HG02885 (cell line): ENCODE measurements at regions not wholly inside any gene's neighbourhood (a gene's known extent, or its start where the extent isn't known, plus 50 kb on each side); places are given as distances from the start of the nearest gene placed in this dataset.

Experiments
- ATAC-seq: cut with Tn5 transposase; IDR thresholded peaks from one replicate; pipeline ENCODE4 v1.9.1; 2021; ENCODE audit warnings: mild to moderate bottlenecking; ENCODE audit not compliant: unreplicated experiment, poor library complexity

- no peak for ATAC-seq
Measured at GRCh38 chr15:81555346-81555745, 181.3 kb upstream of the TMC3 start.

DNA sequence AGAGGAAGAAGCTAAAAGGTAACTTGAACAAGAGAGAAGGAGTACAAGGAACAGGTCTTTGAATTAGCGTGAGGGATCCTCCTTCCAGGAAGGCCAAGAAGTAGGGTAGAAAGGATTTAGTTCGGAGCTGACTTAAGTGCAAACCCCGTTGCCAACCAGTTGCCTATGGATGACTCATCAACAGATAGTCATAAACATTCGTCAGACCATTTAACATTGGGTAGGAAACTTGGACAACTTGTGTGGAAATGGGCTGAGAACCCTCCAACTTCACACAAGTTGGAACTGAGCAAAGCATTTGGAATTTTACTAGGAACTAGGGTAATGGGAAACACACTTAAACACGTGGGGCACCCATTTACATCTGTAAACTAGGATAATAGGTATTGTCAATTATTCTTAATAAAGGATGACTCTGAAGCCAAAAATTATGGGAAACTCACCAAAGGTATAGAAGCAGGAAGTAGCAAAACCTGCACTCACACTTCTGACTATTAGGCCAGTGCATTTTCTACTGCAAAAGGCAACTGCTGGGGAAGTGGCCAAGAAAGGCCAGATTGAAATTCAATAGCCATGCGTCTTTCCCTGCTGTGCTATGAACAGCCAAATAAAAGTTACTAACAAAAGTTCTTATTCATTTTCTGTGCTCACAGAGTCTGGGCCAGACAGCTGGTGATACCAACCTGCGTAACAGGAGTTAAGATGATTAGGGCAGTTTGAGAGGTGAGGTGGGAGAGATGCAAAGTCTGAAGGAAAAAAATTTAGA lies 174.5 kb upstream of the TMC3 start:
- ATAC-seq: no peak

- ATAC-seq: no peak
Measured at GRCh38 chr15:81547521-81548132, 173.6 kb upstream of the TMC3 start.

GRCh38 chr15:81544385-81544784 lies 170.4 kb upstream of the TMC3 start:
- no peak for ATAC-seq

GRCh38 chr15:81540909-81541308 lies 166.9 kb upstream of the TMC3 start:
- no peak for ATAC-seq

- ATAC-seq: no peak
Measured at GRCh38 chr15:81536356-81536755, 162.3 kb upstream of the TMC3 start.

DNA sequence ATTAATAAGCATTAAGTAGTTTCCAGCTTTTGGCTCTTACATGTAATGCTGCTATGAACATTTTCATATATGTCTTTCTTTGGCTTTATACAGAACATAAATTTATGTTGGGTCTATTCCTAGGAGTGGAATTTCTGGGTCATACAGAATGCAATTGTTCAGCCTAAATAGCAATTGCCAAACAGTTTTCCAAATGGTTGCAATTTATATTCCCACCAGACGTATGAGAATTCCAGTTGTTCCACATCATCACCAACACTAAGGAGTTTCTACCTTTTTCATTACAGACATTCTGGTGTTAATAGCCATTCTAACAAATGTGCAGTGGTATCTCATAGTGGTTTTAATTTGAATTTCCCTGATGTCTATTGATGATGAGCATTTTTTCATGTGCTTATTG lies 160.1 kb upstream of the TMC3 start:
- ATAC-seq: no peak

- ATAC-seq: no peak
Measured at GRCh38 chr15:81532001-81532400, 158.0 kb upstream of the TMC3 start.

GRCh38 chr15:81531109-81531592 lies 157.1 kb upstream of the TMC3 start:
- ATAC-seq: no peak

- ATAC-seq: no peak
Measured at GRCh38 chr15:81530271-81530691, 156.3 kb upstream of the TMC3 start.

DNA sequence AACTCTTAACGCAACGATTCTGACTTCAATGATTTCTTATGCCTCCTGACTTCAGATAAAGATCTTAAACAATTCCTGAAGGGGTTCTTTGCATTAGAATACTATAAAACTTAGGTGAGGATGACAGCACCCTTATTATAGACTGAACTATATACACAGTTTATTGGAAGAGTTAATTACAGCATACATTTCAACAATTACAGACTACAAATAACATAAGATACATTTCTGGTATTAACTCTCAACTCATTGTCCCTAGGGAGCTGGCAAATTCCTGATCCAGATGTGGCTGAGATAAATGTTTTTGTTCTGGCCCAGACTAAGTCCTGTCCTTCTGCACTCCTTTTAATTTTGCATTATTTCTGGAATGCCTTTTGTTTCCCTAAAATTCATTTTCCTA lies 155.5 kb upstream of the TMC3 start:
- ATAC-seq: no peak

DNA sequence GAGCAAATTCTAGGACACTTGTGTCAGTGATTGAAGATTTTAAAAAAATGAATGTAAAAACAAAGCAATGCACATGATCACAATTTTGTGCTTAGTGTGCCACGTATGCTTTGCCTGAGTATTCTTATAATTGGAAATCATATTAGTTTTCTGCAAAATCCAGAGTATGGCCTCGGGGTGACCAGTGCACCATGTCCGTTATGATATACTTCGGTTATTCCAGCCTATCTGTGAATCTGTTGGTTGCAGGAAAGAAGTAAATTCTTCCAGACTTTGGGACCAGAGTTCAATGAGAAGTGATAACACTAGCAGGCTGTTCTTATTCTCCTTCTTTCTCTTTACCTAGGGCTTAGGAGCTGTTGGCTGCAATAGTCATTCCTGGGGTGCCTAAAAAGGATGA lies 152.0 kb upstream of the TMC3 start:
- no peak for ATAC-seq

GRCh38 chr15:81524496-81524895 lies 150.5 kb upstream of the TMC3 start:
- no peak for ATAC-seq

DNA sequence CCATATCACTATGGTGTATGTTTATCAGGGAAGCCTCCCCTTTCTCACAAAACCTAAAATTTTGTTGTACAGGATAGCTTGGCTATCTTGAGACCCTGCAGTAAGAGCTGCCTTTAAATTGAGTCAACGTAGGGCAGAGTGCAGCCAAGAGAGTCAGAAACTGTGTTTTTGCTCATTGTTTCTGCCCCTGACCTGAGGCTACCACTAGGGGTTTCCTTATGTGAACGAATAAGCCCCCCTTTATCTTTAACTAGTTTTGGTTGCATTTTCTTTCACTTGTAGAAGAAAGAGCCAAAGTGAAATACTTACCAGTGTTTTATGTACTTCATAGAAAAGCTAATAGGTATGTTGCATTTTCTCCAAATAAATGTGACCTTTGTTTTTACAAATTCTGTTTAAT lies 149.9 kb upstream of the TMC3 start:
- ATAC-seq: no peak

DNA sequence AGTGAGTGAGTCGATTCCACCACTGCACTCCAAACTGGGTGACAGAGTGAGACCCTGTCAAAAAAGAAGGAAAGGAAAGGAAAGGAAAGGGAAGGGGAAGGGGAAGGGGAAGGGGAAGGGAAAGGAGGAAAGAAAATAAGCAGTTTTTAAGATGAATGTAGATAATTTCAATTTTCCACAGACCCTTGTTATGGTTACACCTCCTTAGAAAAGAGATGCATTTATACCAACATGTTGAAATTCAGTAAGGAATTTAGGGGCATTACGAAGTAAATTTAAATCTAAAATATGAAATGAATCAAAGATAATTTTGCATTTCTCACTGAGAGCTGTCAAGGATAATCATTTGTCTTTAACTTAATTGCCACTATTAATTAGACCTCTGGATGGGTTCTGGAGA lies 146.5 kb upstream of the TMC3 start:
- no peak for ATAC-seq

GRCh38 chr15:81516461-81516860 lies 142.4 kb upstream of the TMC3 start:
- ATAC-seq: no peak

DNA sequence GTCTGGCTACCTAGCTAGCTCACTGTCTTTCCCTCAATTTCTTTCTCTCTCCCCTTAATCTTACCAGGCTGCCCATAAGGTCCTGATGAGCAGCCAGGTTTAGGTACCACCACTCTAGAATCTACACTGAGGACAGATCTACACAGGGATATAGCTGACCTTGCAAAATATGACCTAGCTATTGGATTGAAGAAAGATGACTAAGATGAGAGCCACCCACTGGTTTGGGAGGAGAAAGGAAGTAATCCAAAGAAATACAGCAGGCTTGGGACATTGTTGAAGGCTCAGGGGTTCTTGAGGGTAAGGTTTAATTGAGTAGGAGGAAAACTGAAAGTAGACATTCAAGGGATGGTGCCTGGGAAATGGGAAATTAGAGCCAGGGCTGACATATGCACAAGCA lies 142.0 kb upstream of the TMC3 start:
- no peak for ATAC-seq

GRCh38 chr15:81514725-81515124 lies 140.7 kb upstream of the TMC3 start:
- no peak for ATAC-seq

DNA sequence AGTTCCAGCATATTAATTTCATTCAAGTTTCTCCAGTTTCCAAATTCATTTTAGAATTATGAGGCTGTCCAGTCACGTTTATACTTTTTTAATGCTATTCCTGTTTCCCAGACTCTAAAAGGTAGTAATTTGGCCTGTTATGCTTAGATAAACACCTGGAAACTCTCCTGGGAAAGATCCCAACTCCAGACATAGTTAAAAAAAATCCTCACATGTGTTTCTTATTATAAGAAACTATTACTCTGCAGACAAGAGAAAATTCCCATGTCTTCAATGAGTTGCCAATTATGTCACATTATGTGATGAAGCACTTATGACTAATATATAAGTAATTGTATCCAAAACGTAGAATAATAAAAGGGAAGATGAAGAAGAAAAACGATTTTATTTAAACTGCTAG lies 137.1 kb upstream of the TMC3 start:
- no peak for ATAC-seq

- ATAC-seq: no peak
Measured at GRCh38 chr15:81507831-81508230, 133.8 kb upstream of the TMC3 start.

- ATAC-seq: no peak
Measured at GRCh38 chr15:81506936-81507335, 132.9 kb upstream of the TMC3 start.

GRCh38 chr15:81506071-81506470 lies 132.1 kb upstream of the TMC3 start:
- ATAC-seq: no peak
